AG09309 (cell line): ENCODE measurements at regions not wholly inside any gene's neighbourhood (a gene's known extent, or its start where the extent isn't known, plus 50 kb on each side); places are given as distances from the start of the nearest gene placed in this dataset.

Source experiments
- DNase-seq: peaks from one replicate; pipeline ENCODE4 v3.0.0-alpha.2; 2010; ENCODE audit warnings: low read depth
- H3K4me3 ChIP-seq: 2 replicates; pipeline ENCODE4 v1.5.1; 2011; ENCODE audit warnings: mild to moderate bottlenecking, low read depth, low read length, moderate library complexity; ENCODE audit not compliant: control insufficient read depth
- TF ChIP-seq, protein P1 (sequence below): IDR thresholded peaks from 2 replicates; pipeline ENCODE4 v1.5.1; 2011; ENCODE audit warnings: mild to moderate bottlenecking, low read depth, low read length, inconsistent platforms; ENCODE audit not compliant: insufficient read depth, control insufficient read depth; ENCODE audit errors: missing control alignments

DNA sequence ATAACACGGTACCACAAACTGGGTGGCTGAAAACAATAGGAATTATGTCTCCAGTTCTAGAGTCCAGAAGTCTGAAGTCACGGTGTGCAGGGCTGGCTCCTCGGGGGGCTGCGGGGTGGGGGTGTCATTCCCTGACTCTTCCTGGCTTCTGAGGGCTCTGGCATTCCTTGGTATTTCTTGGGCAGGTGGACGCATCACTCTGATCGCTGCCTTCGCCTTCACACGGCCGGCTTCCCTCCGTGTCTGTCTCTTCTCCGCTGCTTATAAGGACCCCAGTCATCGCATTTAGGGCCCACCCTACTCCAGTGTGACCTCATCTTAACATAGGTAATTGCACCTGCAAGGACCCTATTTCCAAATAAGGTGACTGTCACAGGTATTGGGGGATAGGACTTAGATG is 134.6 kb downstream of the CPZ start:
- TF ChIP-seq, protein P1, sequence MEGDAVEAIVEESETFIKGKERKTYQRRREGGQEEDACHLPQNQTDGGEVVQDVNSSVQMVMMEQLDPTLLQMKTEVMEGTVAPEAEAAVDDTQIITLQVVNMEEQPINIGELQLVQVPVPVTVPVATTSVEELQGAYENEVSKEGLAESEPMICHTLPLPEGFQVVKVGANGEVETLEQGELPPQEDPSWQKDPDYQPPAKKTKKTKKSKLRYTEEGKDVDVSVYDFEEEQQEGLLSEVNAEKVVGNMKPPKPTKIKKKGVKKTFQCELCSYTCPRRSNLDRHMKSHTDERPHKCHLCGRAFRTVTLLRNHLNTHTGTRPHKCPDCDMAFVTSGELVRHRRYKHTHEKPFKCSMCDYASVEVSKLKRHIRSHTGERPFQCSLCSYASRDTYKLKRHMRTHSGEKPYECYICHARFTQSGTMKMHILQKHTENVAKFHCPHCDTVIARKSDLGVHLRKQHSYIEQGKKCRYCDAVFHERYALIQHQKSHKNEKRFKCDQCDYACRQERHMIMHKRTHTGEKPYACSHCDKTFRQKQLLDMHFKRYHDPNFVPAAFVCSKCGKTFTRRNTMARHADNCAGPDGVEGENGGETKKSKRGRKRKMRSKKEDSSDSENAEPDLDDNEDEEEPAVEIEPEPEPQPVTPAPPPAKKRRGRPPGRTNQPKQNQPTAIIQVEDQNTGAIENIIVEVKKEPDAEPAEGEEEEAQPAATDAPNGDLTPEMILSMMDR: no peak
- no peak for DNase-seq
- H3K4me3 ChIP-seq: no peak overlapping the region

DNA sequence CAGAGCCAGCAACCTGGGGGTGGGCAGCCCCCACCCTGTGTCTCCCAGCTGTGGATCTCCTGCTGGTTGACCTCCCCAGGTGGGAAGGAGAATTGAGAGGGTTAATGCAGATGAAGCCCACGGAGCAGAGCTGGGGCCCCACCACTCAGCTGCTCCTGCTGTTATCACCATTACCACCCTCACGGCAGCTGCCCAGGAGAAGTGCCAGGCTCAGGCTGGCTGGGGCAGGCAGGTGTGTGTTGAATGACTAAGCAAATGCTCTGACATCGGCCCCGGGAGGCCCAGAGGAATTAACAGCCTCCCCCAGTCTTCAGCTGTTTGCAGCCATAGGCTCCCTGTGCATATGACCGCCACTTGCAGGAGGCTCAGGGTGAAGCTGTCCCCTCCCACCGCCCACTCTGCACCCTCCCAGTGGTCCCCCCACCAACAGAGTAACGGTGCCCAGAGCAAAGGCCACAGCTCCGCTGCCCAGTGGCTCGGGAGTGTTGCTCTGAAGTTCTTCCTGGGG is 133.8 kb downstream of the CPZ start:
- H3K4me3 ChIP-seq: no peak overlapping the region
- TF ChIP-seq, protein P1: no peak
- no peak for DNase-seq

DNA sequence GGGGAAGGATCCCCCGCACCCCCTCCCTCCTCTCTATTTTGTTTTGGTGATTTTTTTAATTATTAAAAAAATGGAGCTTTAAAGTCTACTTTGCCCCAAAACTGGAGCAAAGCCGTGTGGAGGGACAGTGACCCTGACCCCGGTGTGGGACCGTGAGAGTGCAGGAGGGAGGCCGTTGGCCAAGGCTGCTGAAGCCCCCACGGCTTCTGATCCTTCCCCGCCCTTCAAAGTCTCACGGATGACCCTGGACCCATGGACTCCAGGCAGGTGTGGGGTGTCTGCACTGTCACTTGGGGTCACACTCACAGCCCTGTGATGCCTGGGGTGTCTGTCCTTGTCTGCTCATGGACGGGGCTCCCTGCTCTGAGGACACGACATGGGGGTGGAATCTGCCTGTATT is 133.3 kb downstream of the CPZ start:
- TF ChIP-seq, protein P1: no peak
- no peak for DNase-seq
- no peak overlapping the region for H3K4me3 ChIP-seq

DNA sequence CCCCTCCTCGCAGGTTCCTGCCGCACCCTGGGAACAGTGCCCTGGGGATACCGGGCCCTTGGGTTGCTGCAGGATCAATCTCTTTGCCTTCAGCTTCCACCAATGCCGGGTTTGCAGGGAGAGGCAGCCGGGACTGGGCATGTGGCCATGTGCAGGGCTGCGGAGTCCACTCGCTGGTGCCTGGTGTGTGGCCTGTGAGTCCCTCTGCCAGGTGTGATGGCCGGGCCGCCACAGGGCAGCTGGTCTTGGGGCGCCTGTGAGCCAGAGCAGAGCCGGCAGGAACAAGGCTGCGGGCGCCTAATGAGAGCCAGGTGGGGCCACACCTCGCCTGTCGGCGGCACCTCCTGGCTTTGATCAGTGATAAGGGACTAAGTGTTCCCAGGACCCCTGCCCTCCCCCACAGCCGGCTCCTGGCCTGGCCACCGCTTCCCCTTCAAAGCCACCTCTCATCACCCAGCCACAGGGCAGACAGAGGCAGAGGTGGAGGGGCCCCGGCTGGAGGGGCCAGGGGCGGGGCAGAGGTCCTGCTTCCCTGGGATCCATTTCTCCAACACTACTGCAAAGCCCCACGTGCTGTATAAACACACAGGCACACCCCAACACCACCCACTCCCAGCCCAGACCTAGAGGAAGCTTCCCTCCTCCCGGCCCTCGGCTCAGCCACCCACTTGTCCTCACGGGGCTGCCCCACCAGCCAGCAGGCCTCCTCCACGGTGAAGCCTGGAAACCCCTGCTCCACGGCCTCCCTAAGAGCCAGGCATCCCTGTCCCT is 132.7 kb downstream of the CPZ start:
- no peak for DNase-seq
- TF ChIP-seq, protein P1: no peak
- H3K4me3 ChIP-seq: no peak overlapping the region

DNA sequence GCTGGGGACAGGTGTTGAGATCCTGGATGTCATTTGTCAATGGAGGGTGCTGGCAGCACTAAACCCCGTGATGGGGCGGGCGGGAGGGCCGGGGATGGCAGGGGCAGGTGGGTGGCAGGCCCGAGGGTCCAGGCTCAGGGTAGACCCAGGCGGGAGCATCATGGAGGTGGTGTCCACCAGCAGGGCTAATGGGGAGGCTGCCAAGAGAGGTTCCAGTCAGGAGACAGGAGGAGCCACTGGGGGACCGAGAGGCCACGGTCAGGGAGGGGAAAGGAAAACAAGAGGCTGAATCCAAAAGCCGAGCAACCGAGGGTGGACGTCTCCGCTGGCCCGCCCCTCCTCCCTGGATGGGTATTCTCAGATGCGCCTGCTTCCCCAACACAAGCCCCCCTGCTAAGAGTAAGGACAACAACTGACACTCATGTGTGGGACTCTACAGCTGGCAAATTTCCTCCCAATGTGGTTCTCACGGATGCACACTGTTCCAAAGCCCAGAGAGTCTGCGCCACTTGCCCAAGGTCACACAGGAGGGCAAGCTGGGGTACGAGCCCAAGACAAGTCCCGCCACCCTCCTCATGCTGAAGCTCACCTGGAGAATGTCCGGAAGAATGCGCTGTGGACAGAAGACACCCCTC is 132.0 kb downstream of the CPZ start:
- no peak for DNase-seq
- TF ChIP-seq, protein P1: no peak
- H3K4me3 ChIP-seq: no peak overlapping the region

DNA sequence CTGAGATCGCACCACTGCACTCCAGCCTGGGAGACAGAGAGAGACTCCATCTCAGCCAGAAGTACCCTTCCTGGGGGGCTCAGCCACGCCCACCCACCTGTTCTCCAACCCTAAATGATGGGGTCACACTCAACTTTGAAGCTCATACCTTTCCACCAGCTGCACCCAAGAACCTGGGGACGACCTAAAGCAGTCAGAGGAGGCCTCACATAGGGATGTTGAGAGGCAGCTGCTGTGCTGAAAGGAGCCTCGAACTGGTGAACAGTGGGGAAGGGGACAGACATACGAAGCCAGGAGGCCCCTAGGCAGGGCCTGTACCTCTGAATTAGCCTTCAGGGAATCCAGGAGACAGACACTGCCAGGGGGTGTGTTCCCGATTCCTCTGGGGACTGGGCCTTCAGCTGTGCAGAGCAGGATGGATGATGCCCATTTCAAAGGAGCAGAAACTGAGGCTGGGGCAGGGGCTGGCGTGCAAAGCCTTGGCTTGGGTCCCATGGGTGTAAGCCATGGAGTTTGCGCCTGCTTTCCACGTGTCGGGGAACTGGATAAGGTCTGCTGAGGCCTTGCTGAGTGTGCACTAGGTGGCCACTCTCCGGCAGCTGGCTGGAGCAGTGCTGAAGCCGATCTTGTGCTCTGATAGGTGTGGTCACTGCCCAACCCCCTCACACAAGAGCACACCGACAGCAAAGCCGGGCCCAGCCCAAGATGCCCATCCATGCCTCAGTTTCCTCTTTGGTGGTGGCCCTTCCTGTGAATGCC is 130.8 kb downstream of the CPZ start:
- no peak for DNase-seq
- H3K4me3 ChIP-seq: no peak overlapping the region

More for the DNA sequence above, 130.8 kb downstream of the CPZ start:
- TF ChIP-seq, protein P1: no peak
